OCI-LY1 (cell line): ENCODE measurements at regions not wholly inside any gene's neighbourhood (a gene's known extent, or its start where the extent isn't known, plus 50 kb on each side); places are given as distances from the start of the nearest gene placed in this dataset.

Source experiments
- CTCF ChIP-seq: fragments of 200-600 bp; sonication (generic), shearing (Covaris generic); IDR thresholded peaks from 2 replicates; pipeline ENCODE4 v1.5.1; 2017; ENCODE audit warnings: mild to moderate bottlenecking, antibody characterized with exemption, low read length, moderate library complexity, mixed read lengths
- EZH2 ChIP-seq: fragments of 200-600 bp; sonication (generic), shearing (Covaris generic); IDR thresholded peaks from 2 replicates; pipeline ENCODE4 v1.8.0; 2017; ENCODE audit warnings: borderline replicate concordance, mixed run types, mild to moderate bottlenecking, antibody characterized with exemption, low read length, moderate library complexity, mixed read lengths

- TF ChIP-seq CTCF (no peak), EZH2 (no peak)
These were observed 175.3 kb upstream of the MITF start for GRCh38 chr3:69563981-69564380.
